ENCODE measurements at regions not wholly inside any gene's neighbourhood (a gene's known extent, or its start where the extent isn't known, plus 50 kb on each side); places are given as distances from the start of the nearest gene placed in this dataset.
A peak's percentile ranks its signal among the peaks of the same experiment; 100 is the strongest.

- no peak for DNase-seq
Measured at GRCh38 chr2:45209302-45209701, 200.1 kb upstream of the SIX2 start.

DNA sequence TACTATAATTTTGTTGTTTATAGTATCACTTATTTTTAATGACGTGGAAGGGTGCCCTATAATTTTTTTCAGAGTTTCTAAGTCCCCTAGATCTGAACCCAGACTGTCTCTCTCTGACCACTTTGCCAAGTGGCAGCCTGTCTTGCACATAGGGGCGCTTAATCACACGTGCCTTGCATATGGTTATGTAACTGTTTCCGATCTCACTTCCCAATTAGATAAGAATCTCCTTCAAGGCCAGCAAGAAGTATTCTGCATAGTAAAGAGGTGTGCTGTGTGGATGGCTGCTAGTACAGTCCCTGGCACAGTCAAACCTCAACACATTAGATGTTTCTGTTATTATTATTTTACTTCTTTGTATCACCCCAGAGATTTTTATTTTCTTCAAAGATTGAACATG, 197.8 kb upstream of the SIX2 start:
- no peak for DNase-seq

DNA sequence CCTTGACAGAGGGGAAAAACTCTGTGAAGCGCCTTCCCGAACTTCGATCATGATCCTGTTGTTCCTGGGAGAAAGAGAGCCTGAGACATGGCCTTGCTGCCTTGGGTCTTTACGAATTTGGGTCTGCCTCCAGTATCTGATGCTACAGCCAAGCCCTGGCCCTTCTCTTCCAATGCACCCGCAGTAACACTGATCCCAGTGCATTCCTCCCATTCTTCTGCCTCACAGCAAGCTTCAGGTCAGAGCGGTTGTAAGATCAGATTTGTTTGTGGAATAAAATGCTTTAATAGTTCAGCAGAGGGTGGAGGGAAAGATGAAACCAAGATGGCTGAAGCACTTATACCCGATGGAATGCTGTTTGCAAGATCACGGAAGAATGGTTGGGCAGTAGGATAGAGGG, 196.7 kb upstream of the SIX2 start:
- DNase-seq = no peak

DNA sequence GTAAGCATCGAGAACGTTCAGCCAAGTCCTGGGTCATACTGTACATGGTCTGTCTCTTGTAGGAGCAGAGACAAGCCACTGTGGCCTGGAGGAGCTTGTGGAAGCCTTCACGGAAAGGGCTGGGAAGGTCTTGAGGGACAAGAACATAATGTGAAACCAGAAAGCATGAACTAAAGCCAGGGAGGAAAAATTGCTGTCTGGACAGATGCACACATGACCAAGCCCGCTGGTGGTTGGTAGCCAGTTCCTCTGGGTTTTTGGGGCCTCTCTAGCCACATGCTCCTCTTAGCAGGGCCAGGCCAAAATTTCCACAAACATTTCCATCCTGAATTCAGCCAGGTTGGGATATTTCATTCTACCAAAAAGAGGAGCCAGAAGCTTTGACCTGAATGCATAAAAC, 196.2 kb upstream of the SIX2 start:
- no peak for DNase-seq

- DNase-seq = no peak
Measured at GRCh38 chr2:45203400-45203799, 194.1 kb upstream of the SIX2 start.

DNA sequence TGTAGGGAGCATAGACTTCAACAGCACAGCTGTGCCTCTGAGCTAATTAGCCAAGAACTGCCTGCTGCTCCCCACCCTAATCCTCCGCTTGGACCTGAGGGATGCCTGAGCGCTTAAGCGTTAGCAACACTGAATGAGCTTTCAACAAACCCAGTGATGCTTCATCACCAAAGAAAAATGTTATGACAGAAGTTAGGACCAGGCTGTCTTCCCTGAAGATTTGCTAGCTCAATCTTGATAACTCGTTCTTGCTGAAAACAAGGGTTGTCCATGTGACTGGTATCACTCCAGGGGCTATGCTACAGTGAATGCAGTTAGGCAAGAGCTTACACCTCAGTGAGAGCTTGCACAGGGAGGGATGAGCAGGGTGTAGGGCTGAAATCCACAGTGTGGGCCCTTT, 190.7 kb upstream of the SIX2 start:
- DNase-seq = peak; percentile 63

- peak; percentile 18 for DNase-seq
Measured at GRCh38 chr2:45195916-45196315, 186.7 kb upstream of the SIX2 start.

GRCh38 chr2:45194596-45194995, 185.3 kb upstream of the SIX2 start:
- DNase-seq = no peak

- DNase-seq = no peak
Measured at GRCh38 chr2:45193581-45193980, 184.3 kb upstream of the SIX2 start.

DNA sequence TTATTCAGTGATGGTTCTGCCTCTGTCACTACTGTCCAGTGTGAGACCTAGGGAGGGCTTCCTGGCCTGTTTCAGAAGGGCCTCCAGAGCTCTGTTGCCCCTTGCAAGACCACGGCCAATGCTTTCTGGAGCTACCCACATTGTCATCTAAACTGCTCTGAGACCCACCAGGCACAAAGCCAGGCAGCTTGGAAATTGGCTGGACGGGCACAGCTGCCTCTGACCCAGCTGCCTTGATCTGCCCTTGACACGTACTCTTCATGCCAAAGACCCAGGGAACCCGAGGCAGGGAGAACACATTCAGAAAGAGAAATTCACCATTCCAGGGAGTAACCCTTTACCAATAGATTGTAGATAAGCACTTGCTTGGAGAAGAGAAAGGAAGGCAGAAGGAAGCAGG, 183.7 kb upstream of the SIX2 start:
- no peak for DNase-seq

DNA sequence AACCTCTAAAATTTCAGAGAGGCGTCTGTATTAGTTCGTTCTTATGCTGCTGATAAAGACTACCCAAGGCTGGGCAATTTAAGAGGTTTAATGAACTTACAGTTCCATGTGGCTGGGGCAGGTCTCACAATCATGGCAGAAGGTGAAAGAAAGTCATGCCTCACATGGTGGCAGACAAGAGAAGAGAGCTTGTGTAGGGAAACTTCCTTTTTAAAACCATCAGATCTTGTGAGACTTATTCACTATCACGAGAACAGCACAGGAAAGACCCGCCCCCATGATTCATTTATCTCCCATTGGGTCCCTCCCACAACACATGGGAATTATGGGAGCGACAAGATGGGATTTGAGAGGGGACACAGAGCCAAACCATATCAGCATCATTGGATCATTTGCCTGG, 183.2 kb upstream of the SIX2 start:
- DNase-seq = no peak

- DNase-seq = peak; percentile 59
Measured at GRCh38 chr2:45191976-45192375, 182.7 kb upstream of the SIX2 start.

- peak; percentile 45 for DNase-seq
Measured at GRCh38 chr2:45191146-45191863, 182.1 kb upstream of the SIX2 start.

DNA sequence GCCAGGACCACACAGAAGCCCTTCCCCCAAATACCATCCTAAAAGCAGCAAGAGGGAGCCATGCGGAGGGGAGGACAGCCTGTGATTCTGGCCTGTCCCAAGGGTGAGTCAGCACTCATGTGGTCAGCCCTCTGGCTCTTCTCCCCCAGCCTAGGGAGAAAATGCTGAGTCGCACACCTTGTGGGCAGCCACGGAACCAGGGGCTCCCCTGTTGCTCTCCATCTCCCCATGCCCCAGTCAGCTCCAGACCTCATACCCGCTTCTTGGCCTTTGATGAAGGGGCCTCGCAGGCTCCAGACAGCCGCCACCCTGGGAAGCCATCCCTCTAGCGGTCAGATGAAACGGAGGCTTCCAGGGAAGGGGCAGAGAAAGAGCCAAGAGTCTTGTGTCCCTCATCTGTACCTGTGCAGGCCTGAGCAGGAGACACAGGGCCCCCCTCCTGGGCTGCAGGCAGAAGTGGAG, 181.3 kb upstream of the SIX2 start:
- DNase-seq = peak; percentile 47

- DNase-seq = peak; percentile 64
Measured at GRCh38 chr2:45184606-45185005, 175.4 kb upstream of the SIX2 start.

DNA sequence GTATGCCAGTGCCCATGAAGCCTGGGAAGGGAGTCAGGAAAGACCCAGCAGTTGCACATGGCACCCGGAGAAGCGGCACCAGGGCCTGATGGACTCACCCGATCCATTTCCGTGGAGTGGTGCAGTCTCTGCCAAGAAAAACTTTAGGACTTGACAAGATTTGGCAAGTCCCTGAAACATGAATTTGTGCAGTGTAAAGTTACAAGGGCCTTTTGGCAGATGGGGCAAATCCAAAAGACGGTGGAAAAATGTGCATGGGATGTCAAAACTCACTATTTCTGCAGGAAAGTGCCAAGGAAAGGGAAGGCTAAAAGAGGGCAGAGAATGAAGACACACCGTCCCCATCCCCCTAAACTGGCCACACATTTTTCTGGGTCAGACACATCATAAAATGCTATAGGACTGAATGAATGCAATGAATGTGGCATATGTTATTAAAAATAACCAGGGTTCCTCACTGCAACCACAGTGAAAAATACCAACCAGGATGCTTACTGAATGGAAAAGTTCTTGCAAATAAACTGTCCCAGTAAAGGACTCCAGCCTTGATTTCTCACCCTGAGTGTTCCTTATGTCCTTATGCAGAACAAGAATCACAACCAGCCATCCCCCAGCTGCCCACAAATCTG, 173.5 kb upstream of the SIX2 start:
- no peak for DNase-seq

- peak; percentile 45 for DNase-seq
Measured at GRCh38 chr2:45180779-45181178, 171.5 kb upstream of the SIX2 start.

- peak; percentile 72 for DNase-seq
Measured at GRCh38 chr2:45180033-45180746, 170.9 kb upstream of the SIX2 start.

DNA sequence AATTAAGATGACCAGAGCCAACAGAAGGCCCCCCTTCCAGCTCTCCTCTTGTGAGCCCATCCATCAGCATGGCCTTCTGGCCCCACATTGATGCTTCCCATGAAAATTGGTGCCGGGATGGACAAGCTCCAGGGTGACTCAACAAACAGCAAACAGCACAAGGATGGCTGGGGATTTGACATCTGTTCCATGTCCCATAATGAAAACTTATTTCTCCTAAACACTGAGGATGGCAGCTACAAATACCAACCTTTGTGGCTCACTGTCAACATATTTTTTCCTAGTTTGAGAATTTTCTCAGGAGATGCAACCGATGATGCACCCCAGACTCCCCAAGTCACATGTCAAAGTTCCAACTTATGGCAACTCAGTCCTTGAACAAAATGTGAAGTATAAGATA, 169.6 kb upstream of the SIX2 start:
- peak; percentile 29 for DNase-seq

- no peak for DNase-seq
Measured at GRCh38 chr2:45178359-45178758, 169.1 kb upstream of the SIX2 start.

GRCh38 chr2:45177870-45178269, 168.6 kb upstream of the SIX2 start:
- DNase-seq = peak; percentile 94

DNA sequence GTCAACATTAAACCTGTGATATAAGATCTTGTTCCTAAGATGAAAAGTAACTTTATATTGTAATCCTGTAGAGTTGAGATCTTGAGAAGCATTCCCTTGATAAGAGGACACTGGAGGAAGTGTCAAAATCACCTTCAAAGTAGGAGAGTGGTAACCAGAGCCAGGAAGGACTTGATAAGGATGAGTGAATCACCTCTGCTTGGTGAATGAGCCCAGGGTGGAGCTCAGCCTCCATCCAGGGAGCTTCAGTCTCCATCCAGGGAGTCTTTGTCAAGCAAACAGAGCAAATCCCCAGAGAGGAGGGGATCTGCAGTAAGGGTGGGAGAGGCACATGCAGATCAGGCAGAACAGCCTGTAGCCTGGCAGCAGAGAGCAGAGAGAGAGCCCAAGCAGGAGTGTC, 167.1 kb upstream of the SIX2 start:
- DNase-seq = no peak

DNA sequence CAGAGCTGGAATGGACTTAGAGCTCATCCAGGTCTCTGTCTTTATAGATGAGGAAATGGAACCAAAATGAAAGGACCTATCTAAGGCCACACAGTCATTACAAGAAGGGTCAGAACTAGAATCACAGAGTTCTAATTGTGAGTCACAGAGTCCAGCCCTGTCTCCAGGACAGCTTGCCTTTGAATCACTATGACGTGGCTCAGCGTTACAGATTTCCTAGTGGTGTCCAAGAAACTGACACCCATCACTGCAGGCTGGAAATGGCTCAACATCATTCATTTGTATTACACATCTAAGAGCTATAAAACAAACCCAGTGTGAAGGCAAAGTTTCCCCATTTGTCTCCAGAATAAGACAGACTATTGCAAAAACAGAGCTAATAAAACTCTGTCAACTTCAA, 164.3 kb upstream of the SIX2 start:
- DNase-seq = peak; percentile 78

Data from fibroblast of skin of abdomen (primary cell).